Thyroid gland (tissue), 4 donors: ENCODE measurements at regions not wholly inside any gene's neighbourhood (a gene's known extent, or its start where the extent isn't known, plus 50 kb on each side); places are given as distances from the start of the nearest gene placed in this dataset.

Experiments
- DNase-seq, 2 donors: peaks; one replicate each; pipeline ENCODE4 v3.0.0-alpha.2; 2019
- H3K27ac ChIP-seq, 3 donors: fragments of 200-600 bp; sonication (generic); 1 replicate in 2 of 3; 2 replicates in 1 of 3; pipeline ENCODE4 v1.5.1; 2016 to 2019; ENCODE audit warnings: mild to moderate bottlenecking in 1 of 3, moderate library complexity in 1 of 3
- H3K27me3 ChIP-seq: fragments of 200-600 bp; sonication (generic); one replicate; pipeline ENCODE4 v1.5.1; 2019
- H3K36me3 ChIP-seq, 2 donors: fragments of 200-600 bp; sonication (generic); one replicate each; pipeline ENCODE4 v1.5.1; 2016 to 2019
- H3K4me1 ChIP-seq, 2 donors: fragments of 200-600 bp; sonication (generic); one replicate each; pipeline ENCODE4 v1.5.1; 2017 to 2019
- H3K4me3 ChIP-seq, 3 donors: fragments of 200-600 bp; sonication (generic); replicated peaks in 1 of 3; 1 replicate in 2 of 3; 2 replicates in 1 of 3; pipeline ENCODE4 v1.5.1; 2016; ENCODE audit warnings: mild to moderate bottlenecking in 1 of 3
- H3K9me3 ChIP-seq: fragments of 200-600 bp; sonication (generic); one replicate; pipeline ENCODE4 v1.5.1; 2017
- POLR2A ChIP-seq, 2 donors: fragments of 450-650 bp; IDR thresholded peaks; one replicate each; pipeline ENCODE4 v1.6.1; 2017; ENCODE audit warnings: antibody characterized with exemption in 2 of 2, mild to moderate bottlenecking in 2 of 2, moderate library complexity in 1 of 2
- WGBS, 2 donors: methylation state at CpG; one replicate each; pipeline ENCODE4 v1.1.5; 2017; 5-methylcytosine and 5-hydroxymethylcytosine counted together
- intact Hi-C: fragments of 100-400 bp; cut with DNase I; formaldehyde crosslinking; loops from one replicate; pipeline ENCODE4 v1.15.1; 2023
- TF ChIP-seq, protein P1 (sequence below), 6 experiments: fragments of 200-600 bp in 3 of 6; fragments of 450-650 bp in 3 of 6; sonication (generic) in 3 of 6; IDR thresholded peaks; one replicate each; pipeline ENCODE4 v1.5.1; 2016 to 2019; ENCODE audit warnings: antibody characterized with exemption in 6 of 6, mild to moderate bottlenecking in 2 of 6, inconsistent platforms in 1 of 6, moderate library complexity in 1 of 6

DNA sequence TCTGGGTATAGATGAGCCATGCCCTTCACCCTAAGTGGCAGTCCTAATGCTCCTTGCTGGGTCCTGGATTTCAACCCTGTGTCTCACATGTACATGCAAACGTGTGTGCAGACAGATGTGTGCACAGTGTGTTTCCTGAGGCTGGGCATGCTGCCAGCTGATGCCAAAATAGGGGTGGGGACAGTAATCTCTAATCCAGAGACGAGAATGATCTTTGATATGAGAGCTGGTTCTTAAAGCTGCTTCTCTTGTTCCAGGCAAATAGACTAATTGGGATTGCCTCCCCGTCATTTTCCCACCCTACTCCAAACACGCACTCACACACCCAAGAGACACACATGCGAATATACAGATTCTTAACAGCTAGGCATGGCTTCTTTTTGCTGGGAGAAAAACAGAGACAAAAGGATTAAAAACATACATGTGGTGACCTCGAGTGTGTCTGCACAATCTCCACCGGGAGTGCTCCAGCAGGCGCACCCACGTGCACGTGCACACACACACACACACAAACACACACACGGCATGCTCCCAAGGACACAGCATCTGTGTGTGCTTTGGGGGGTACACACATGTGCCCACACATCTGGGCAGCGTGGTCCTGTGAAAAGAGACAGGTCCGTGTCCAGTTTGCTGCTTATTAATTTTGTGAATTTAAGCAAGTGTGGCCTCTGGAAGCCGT is 102.1 kb upstream of the ZBTB40 start:
- Histone ChIP-seq H3K36me3 (no peaks in the 10 kb centered on the region), H3K27me3 (no peaks in the 10 kb centered on the region), H3K9me3 (no peaks in the 10 kb centered on the region), H3K4me3 (no peak overlapping the region), H3K27ac (no peak overlapping the region), H3K4me1 (peaks cover 0 to 8% of the 10 kb centered on the region in 2 donors)
- TF ChIP-seq POLR2A (IDR thresholded peaks at IDR 0.05), result no peak
- TF ChIP-seq, protein P1, sequence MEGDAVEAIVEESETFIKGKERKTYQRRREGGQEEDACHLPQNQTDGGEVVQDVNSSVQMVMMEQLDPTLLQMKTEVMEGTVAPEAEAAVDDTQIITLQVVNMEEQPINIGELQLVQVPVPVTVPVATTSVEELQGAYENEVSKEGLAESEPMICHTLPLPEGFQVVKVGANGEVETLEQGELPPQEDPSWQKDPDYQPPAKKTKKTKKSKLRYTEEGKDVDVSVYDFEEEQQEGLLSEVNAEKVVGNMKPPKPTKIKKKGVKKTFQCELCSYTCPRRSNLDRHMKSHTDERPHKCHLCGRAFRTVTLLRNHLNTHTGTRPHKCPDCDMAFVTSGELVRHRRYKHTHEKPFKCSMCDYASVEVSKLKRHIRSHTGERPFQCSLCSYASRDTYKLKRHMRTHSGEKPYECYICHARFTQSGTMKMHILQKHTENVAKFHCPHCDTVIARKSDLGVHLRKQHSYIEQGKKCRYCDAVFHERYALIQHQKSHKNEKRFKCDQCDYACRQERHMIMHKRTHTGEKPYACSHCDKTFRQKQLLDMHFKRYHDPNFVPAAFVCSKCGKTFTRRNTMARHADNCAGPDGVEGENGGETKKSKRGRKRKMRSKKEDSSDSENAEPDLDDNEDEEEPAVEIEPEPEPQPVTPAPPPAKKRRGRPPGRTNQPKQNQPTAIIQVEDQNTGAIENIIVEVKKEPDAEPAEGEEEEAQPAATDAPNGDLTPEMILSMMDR (IDR thresholded peaks at IDR 0.05), result no peak
- 73 to 78% methylated on average over 14 of the region's 14 CpGs for WGBS, 2 donors
- intact Hi-C loops, result no loop called here
- DNase-seq, result no peak

DNA sequence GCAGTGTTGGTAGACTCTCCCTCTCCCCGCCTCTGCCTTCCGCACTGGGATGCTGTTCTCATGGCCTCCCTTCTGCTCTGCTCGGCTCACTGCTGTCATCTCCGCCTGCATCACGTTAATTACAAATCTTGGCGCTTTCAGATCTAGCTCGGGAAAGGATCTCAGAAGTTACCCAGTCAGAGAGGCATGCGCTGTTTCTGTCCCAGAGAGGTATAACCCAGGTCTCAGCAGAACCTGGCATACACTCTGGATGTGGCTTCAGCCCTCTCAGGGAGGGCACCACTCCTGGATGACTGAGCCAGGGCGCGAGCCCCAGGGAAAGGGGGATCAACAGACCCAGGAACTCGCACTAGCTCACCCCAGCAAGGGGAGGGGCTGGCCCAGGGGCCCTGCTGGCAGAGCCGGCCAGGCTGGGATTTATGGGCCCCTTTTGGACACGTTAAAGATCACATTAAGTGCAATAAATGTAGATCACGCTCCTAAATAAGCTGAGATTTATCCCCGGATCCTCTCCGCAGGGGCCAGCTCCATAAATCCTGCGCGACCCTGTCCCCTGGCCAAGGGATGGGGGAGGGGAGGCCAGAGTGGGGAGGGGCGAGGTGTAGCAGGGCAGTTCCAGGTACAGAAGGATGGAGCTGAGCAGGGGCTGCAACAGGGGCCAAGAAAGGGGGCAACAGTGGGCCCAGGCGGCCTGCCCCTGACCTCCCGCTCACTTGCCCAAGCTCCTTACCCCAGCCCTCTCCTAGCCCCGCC is 101.3 kb upstream of the ZBTB40 start:
- WGBS, 2 donors, result 46 to 52% methylated on average over 21 to 22 of the region's 22 CpGs
- Histone ChIP-seq H3K4me3 (no peak overlapping the region), H3K36me3 (no peaks in the 10 kb centered on the region), H3K27ac (no peak overlapping the region), H3K9me3 (no peaks in the 10 kb centered on the region), H3K4me1 (peaks cover 0 to 8% of the 10 kb centered on the region in 2 donors), H3K27me3 (no peaks in the 10 kb centered on the region)
- intact Hi-C loops, result no loop called here
- TF ChIP-seq, protein P1 (IDR thresholded peaks at IDR 0.05), result no peak
- TF ChIP-seq POLR2A (IDR thresholded peaks at IDR 0.05), result no peak
- DNase-seq, result no peak

DNA sequence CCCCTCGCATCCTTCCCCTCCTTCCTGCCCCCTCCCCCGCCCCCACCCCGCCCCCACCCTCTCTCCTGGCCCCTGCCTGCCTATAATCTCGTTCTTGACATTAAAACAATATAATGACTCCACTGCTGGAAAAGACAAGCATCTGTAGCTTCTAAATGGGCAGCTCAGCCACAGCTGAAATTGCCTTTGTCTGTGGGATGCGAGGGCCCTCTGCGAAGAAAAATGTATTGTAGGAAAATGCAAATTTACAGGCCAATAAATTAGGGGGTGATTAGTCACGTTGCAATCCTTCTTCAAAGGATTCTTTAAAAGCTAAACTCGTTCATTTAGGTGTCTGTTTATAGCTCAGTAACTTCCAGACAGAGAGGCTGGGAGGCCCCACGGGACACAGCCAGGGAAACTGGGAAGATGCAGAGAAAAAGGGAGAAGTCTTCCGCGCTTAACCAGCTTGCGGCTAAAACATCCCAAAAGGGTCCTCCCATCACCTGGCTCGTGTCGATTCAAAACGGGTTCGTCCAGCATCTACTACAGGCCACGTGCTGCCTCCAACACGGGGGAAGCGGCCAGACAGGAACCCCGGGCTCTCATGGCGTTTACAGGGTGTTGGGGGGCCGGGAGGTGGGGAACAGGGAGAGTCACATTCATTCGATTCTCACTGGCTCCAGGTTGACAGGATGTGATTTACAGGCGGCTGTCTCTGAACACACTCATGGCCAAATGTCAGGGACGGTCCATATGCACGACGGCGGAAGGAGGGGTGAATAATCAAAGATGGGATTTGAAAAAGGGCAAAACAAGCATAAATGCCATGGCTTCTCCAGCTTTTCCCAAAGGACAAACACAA is 100.5 kb upstream of the ZBTB40 start:
- Histone ChIP-seq H3K27ac (no peak overlapping the region), H3K9me3 (no peaks in the 10 kb centered on the region), H3K36me3 (no peaks in the 10 kb centered on the region), H3K4me3 (no peak overlapping the region), H3K4me1 (peaks cover 0 to 7% of the 10 kb centered on the region in 2 donors), H3K27me3 (no peaks in the 10 kb centered on the region)
- 56 to 59% methylated on average over 27 to 28 of the region's 28 CpGs for WGBS, 2 donors
- TF ChIP-seq, protein P1 (IDR thresholded peaks at IDR 0.05), result no peak
- no peak for TF ChIP-seq POLR2A (IDR thresholded peaks at IDR 0.05)
- no peak for DNase-seq
- intact Hi-C loops, result no loop called here

DNA sequence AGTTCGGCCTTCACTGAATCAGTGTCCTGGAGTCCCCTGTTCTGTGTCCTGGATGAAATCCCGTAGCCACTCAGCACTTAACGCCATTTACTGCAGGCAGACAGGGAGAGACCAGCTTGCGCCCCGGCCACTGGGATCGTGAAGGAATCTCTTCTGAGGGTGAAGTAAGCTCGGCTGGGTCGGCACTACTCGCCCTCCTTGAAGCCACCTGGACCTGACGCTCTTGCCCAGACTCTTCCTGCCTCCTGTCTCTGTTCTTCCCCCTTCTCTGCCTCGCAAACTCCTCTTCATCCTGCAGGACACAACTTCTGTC is 99.9 kb upstream of the ZBTB40 start:
- intact Hi-C loops, result no loop called here
- 47 to 62% methylated on average over 11 of the region's 11 CpGs for WGBS, 2 donors
- Histone ChIP-seq H3K36me3 (no peaks in the 10 kb centered on the region), H3K9me3 (no peaks in the 10 kb centered on the region), H3K27ac (no peak overlapping the region), H3K4me1 (peaks cover 0 to under 1% of the 10 kb centered on the region in 2 donors), H3K4me3 (no peak overlapping the region), H3K27me3 (no peaks in the 10 kb centered on the region)
- no peak for DNase-seq
- no peak for TF ChIP-seq POLR2A (IDR thresholded peaks at IDR 0.05)
- TF ChIP-seq, protein P1 (IDR thresholded peaks at IDR 0.05), result no peak
